GM19468 (cell line): ENCODE measurements at regions not wholly inside any gene's neighbourhood (a gene's known extent, or its start where the extent isn't known, plus 50 kb on each side); places are given as distances from the start of the nearest gene placed in this dataset.
A peak's percentile ranks its signal among the peaks of the same experiment; 100 is the strongest.

Experiments used
- ATAC-seq: cut with Tn5 transposase; IDR thresholded peaks from one replicate; pipeline ENCODE4 v1.9.1; 2021; ENCODE audit warnings: mild to moderate bottlenecking, moderate library complexity, moderate number of reproducible peaks; ENCODE audit not compliant: unreplicated experiment; ENCODE audit errors: extremely low read depth

GRCh38 chr13:103726808-103727207, 660.6 kb upstream of the SLC10A2 start:
- ATAC-seq, result no peak

- no peak for ATAC-seq
These were observed 650.5 kb upstream of the SLC10A2 start for GRCh38 chr13:103716718-103717117.

- no peak for ATAC-seq
These were observed 649.1 kb upstream of the SLC10A2 start for GRCh38 chr13:103715335-103715734.

GRCh38 chr13:103703246-103703645, 637.0 kb upstream of the SLC10A2 start:
- ATAC-seq, result no peak

- no peak for ATAC-seq
These were observed 631.8 kb upstream of the SLC10A2 start for GRCh38 chr13:103698000-103698399.

GRCh38 chr13:103695320-103695719, 629.1 kb upstream of the SLC10A2 start:
- ATAC-seq, result no peak

GRCh38 chr13:103694471-103694870, 628.3 kb upstream of the SLC10A2 start:
- no peak for ATAC-seq

- ATAC-seq, result no peak
These were observed 627.8 kb upstream of the SLC10A2 start for GRCh38 chr13:103694033-103694432.

GRCh38 chr13:103692442-103692841, 626.2 kb upstream of the SLC10A2 start:
- no peak for ATAC-seq

GRCh38 chr13:103676329-103676728, 610.1 kb upstream of the SLC10A2 start:
- no peak for ATAC-seq

- ATAC-seq, result no peak
These were observed 605.3 kb upstream of the SLC10A2 start for GRCh38 chr13:103671547-103671946.

GRCh38 chr13:103663996-103664395, 597.8 kb upstream of the SLC10A2 start:
- ATAC-seq, result no peak

- no peak for ATAC-seq
These were observed 590.1 kb upstream of the SLC10A2 start for GRCh38 chr13:103656311-103656710.

- no peak for ATAC-seq
These were observed 574.4 kb upstream of the SLC10A2 start for GRCh38 chr13:103640606-103641005.

- no peak for ATAC-seq
These were observed 573.1 kb upstream of the SLC10A2 start for GRCh38 chr13:103639326-103639725.

GRCh38 chr13:103638706-103639105, 572.5 kb upstream of the SLC10A2 start:
- ATAC-seq, result no peak

GRCh38 chr13:103634066-103634465, 567.8 kb upstream of the SLC10A2 start:
- ATAC-seq, result no peak

- ATAC-seq, result no peak
These were observed 559.0 kb upstream of the SLC10A2 start for GRCh38 chr13:103625194-103625593.

GRCh38 chr13:103618151-103618550, 551.9 kb upstream of the SLC10A2 start:
- no peak for ATAC-seq

- ATAC-seq, result no peak
These were observed 549.6 kb upstream of the SLC10A2 start for GRCh38 chr13:103615771-103616170.

GRCh38 chr13:103614761-103615160, 548.5 kb upstream of the SLC10A2 start:
- ATAC-seq, result no peak

- ATAC-seq, result peak; percentile 96
These were observed 541.8 kb upstream of the SLC10A2 start for GRCh38 chr13:103607995-103608394.
